ENCODE measurements at regions not wholly inside any gene's neighbourhood (a gene's known extent, or its start where the extent isn't known, plus 50 kb on each side); places are given as distances from the start of the nearest gene placed in this dataset.
A peak's percentile ranks its signal among the peaks of the same experiment; 100 is the strongest.

DNA sequence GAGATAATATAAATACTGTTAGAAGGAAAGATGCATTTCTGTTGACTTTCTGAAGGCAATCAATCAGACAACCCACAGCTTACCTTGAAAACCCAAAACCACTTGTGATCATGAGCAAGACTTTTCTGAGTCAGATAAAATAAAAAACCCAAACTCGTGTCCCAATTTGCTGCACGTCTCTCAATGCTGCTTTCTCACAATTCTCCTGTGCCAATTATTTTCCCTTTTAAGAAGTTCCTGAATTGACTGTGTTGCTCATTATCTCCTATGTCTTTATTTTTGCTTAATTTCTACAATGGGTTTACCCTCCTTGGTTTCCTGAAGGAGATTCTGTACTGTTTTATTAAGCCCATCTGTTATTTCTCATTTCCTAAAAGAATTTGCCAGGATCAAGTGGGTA is 1891.9 kb upstream of the PCDH10 start (continued):
- TF ChIP-seq, protein P1, sequence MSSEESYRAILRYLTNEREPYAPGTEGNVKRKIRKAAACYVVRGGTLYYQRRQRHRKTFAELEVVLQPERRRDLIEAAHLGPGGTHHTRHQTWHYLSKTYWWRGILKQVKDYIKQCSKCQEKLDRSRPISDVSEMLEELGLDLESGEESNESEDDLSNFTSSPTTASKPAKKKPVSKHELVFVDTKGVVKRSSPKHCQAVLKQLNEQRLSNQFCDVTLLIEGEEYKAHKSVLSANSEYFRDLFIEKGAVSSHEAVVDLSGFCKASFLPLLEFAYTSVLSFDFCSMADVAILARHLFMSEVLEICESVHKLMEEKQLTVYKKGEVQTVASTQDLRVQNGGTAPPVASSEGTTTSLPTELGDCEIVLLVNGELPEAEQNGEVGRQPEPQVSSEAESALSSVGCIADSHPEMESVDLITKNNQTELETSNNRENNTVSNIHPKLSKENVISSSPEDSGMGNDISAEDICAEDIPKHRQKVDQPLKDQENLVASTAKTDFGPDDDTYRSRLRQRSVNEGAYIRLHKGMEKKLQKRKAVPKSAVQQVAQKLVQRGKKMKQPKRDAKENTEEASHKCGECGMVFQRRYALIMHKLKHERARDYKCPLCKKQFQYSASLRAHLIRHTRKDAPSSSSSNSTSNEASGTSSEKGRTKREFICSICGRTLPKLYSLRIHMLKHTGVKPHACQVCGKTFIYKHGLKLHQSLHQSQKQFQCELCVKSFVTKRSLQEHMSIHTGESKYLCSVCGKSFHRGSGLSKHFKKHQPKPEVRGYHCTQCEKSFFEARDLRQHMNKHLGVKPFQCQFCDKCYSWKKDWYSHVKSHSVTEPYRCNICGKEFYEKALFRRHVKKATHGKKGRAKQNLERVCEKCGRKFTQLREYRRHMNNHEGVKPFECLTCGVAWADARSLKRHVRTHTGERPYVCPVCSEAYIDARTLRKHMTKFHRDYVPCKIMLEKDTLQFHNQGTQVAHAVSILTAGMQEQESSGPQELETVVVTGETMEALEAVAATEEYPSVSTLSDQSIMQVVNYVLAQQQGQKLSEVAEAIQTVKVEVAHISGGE (CRISPR knock-in tag; IDR thresholded peaks at IDR 0.05), result no peak
- TF ChIP-seq, protein P2, sequence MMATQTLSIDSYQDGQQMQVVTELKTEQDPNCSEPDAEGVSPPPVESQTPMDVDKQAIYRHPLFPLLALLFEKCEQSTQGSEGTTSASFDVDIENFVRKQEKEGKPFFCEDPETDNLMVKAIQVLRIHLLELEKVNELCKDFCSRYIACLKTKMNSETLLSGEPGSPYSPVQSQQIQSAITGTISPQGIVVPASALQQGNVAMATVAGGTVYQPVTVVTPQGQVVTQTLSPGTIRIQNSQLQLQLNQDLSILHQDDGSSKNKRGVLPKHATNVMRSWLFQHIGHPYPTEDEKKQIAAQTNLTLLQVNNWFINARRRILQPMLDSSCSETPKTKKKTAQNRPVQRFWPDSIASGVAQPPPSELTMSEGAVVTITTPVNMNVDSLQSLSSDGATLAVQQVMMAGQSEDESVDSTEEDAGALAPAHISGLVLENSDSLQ (IDR thresholded peaks at IDR 0.05), result peak; percentile 16; the same call in 1 of the 2 replicates
- TF ChIP-seq ZZZ3 (IDR thresholded peaks at IDR 0.05; ENCODE audit: control insufficient read depth, insufficient read length, low read depth), result no peak
- TF ChIP-seq, protein P3, sequence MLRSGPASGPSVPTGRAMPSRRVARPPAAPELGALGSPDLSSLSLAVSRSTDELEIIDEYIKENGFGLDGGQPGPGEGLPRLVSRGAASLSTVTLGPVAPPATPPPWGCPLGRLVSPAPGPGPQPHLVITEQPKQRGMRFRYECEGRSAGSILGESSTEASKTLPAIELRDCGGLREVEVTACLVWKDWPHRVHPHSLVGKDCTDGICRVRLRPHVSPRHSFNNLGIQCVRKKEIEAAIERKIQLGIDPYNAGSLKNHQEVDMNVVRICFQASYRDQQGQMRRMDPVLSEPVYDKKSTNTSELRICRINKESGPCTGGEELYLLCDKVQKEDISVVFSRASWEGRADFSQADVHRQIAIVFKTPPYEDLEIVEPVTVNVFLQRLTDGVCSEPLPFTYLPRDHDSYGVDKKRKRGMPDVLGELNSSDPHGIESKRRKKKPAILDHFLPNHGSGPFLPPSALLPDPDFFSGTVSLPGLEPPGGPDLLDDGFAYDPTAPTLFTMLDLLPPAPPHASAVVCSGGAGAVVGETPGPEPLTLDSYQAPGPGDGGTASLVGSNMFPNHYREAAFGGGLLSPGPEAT (IDR thresholded peaks at IDR 0.05; ENCODE audit: low read depth), result peak; percentile 44; the same call in 1 of the 2 replicates

DNA sequence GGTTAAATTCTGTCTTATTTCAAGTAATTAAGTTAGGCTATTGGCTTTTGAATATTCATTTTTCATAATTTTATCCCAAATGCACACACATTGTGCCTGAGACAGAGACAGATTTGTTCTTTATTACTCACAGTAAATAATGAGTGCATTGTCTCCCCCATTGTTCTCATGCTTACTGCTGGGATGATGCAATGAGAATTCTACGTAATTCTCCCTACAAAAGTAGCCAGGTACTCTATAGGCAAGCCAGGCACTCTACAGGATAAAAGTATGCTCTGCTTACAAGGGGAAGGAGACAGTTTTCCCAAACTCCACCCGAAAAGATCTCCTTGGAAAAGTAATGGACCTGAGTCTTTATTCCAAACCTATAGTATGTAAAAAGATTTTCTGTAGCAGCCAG is 1890.7 kb upstream of the PCDH10 start:
- FAIRE-seq (no peak), ATAC-seq (no peak), DNase-seq (ENCODE audit: low read depth, low spot score) (no peak)
- ChIA-PET POLR2A (no interaction called here), SMC1A (ENCODE audit: uncharacterized antibody, unreplicated experiment) (no interaction called here), RAD21 (ENCODE audit: unreplicated experiment) (no interaction called here), CTCF (no interaction called here)
- Histone ChIP-seq H3K4me1 (ENCODE audit: control insufficient read depth, insufficient read depth, low read length) (no peaks in the 10 kb centered on the region), H3K79me2 (ENCODE audit: control insufficient read depth, insufficient read depth, low read length) (no peaks in the 10 kb centered on the region), H3K4me3 (no peak overlapping the region), H3K4me2 (ENCODE audit: control insufficient read depth, insufficient read depth) (no peak overlapping the region), H3K27me3 (replicated peaks in 1 of 2; ENCODE audit: control insufficient read depth in 2 of 2, insufficient read depth in 2 of 2, low read length in 1 of 2) (no peaks in the 10 kb centered on the region), H4K20me1 (ENCODE audit: control insufficient read depth, insufficient read depth) (no peaks in the 10 kb centered on the region), H3K36me3 (ENCODE audit: control insufficient read depth in 2 of 2, insufficient read depth in 2 of 2, low read length in 1 of 2) (no peaks in the 10 kb centered on the region), H3K9ac (ENCODE audit: control insufficient read depth, insufficient read depth, low read length) (no peak overlapping the region), H3K9me3 (replicated peaks; ENCODE audit: control insufficient read depth, insufficient read depth, low read length) (no peaks in the 10 kb centered on the region), H3K27ac (ENCODE audit: control insufficient read depth, insufficient read depth) (no peak overlapping the region), H2AFZ (ENCODE audit: control insufficient read depth, low read depth, low read length) (no peak overlapping the region)
- no TSS peak for BruUV-seq (replicated peaks)
- in situ Hi-C loops (cut with MboI) (no loop called here), intact Hi-C loops (cut with micrococcal nuclease; ENCODE audit: unreplicated experiment) (no loop called here)
- 3% methylated on average over 2 of the region's 2 CpGs for WGBS (ENCODE audit: insufficient coverage, insufficient replicate concordance, low lambda C conversion rate, missing lambda C conversion rate)
- no peak for TF ChIP-seq SREBF1 (IDR thresholded peaks at IDR 0.05; ENCODE audit: low read length)
- no peak for TF ChIP-seq SIX5 (IDR thresholded peaks at IDR 0.05; ENCODE audit: low read depth, low read length, severe bottlenecking)
- TF ChIP-seq RFX5 (IDR thresholded peaks at IDR 0.05; ENCODE audit: low read depth, low read length), result no peak
- TF ChIP-seq TARDBP (IDR thresholded peaks at IDR 0.05; ENCODE audit: borderline replicate concordance), result no peak
- TF ChIP-seq TCF7 (IDR thresholded peaks at IDR 0.05; ENCODE audit: borderline replicate concordance), result no peak
- TF ChIP-seq, protein P4, sequence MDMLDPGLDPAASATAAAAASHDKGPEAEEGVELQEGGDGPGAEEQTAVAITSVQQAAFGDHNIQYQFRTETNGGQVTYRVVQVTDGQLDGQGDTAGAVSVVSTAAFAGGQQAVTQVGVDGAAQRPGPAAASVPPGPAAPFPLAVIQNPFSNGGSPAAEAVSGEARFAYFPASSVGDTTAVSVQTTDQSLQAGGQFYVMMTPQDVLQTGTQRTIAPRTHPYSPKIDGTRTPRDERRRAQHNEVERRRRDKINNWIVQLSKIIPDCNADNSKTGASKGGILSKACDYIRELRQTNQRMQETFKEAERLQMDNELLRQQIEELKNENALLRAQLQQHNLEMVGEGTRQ (IDR thresholded peaks at IDR 0.05; ENCODE audit: borderline replicate concordance, low read depth, low read length), result no peak
- no peak for TF ChIP-seq TCF12 (IDR thresholded peaks at IDR 0.05; ENCODE audit: low read depth, low read length)
- TF ChIP-seq, protein P5, sequence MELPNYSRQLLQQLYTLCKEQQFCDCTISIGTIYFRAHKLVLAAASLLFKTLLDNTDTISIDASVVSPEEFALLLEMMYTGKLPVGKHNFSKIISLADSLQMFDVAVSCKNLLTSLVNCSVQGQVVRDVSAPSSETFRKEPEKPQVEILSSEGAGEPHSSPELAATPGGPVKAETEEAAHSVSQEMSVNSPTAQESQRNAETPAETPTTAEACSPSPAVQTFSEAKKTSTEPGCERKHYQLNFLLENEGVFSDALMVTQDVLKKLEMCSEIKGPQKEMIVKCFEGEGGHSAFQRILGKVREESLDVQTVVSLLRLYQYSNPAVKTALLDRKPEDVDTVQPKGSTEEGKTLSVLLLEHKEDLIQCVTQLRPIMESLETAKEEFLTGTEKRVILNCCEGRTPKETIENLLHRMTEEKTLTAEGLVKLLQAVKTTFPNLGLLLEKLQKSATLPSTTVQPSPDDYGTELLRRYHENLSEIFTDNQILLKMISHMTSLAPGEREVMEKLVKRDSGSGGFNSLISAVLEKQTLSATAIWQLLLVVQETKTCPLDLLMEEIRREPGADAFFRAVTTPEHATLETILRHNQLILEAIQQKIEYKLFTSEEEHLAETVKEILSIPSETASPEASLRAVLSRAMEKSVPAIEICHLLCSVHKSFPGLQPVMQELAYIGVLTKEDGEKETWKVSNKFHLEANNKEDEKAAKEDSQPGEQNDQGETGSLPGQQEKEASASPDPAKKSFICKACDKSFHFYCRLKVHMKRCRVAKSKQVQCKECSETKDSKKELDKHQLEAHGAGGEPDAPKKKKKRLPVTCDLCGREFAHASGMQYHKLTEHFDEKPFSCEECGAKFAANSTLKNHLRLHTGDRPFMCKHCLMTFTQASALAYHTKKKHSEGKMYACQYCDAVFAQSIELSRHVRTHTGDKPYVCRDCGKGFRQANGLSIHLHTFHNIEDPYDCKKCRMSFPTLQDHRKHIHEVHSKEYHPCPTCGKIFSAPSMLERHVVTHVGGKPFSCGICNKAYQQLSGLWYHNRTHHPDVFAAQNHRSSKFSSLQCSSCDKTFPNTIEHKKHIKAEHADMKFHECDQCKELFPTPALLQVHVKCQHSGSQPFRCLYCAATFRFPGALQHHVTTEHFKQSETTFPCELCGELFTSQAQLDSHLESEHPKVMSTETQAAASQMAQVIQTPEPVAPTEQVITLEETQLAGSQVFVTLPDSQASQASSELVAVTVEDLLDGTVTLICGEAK (IDR thresholded peaks at IDR 0.05; ENCODE audit: borderline replicate concordance), result no peak

All from GM12878 (cell line).